GM21529 (cell line): ENCODE measurements at regions not wholly inside any gene's neighbourhood (a gene's known extent, or its start where the extent isn't known, plus 50 kb on each side); places are given as distances from the start of the nearest gene placed in this dataset.
"Not testable (repeated sequence)": the region's sequence is repeated elsewhere in the genome, so short reads cannot be mapped to it uniquely, and the experiment has no call there.

Experiments
- ATAC-seq: cut with Tn5 transposase; IDR thresholded peaks from one replicate; pipeline ENCODE4 v1.9.1; 2021; ENCODE audit not compliant: unreplicated experiment

- no peak for ATAC-seq
Measured at GRCh38 chr7:152949253-152949652, 189.7 kb downstream of the ACTR3B start.

GRCh38 chr7:152949790-152950189 is 190.2 kb downstream of the ACTR3B start:
- ATAC-seq, result no peak

- ATAC-seq, result no peak
Measured at GRCh38 chr7:152956006-152956405, 196.5 kb downstream of the ACTR3B start.

GRCh38 chr7:152959610-152960009 is 200.1 kb downstream of the ACTR3B start:
- ATAC-seq, result no peak

- ATAC-seq, result not testable (repeated sequence)
Measured at GRCh38 chr7:152961796-152962195, 202.2 kb downstream of the ACTR3B start.

GRCh38 chr7:152966189-152966588 is 206.6 kb downstream of the ACTR3B start:
- ATAC-seq, result no peak

- no peak for ATAC-seq
Measured at GRCh38 chr7:152967958-152968357, 208.4 kb downstream of the ACTR3B start.

GRCh38 chr7:152968514-152968913 is 209.0 kb downstream of the ACTR3B start:
- ATAC-seq, result no peak

GRCh38 chr7:152969335-152969734 is 209.8 kb downstream of the ACTR3B start:
- no peak for ATAC-seq

- no peak for ATAC-seq
Measured at GRCh38 chr7:152969839-152970238, 210.3 kb downstream of the ACTR3B start.

- no peak for ATAC-seq
Measured at GRCh38 chr7:152970481-152970880, 210.9 kb downstream of the ACTR3B start.

- no peak for ATAC-seq
Measured at GRCh38 chr7:152974577-152974976, 215.0 kb downstream of the ACTR3B start.

- ATAC-seq, result no peak
Measured at GRCh38 chr7:152975076-152975475, 215.5 kb downstream of the ACTR3B start.

- ATAC-seq, result no peak
Measured at GRCh38 chr7:152979376-152979775, 219.8 kb downstream of the ACTR3B start.

GRCh38 chr7:152984421-152984820 is 224.9 kb downstream of the ACTR3B start:
- no peak for ATAC-seq

GRCh38 chr7:152986376-152986775 is 226.8 kb downstream of the ACTR3B start:
- no peak for ATAC-seq

- no peak for ATAC-seq
Measured at GRCh38 chr7:152987656-152988055, 228.1 kb downstream of the ACTR3B start.

GRCh38 chr7:152989889-152990380 is 230.4 kb downstream of the ACTR3B start:
- no peak for ATAC-seq

- no peak for ATAC-seq
Measured at GRCh38 chr7:152998420-152998819, 238.9 kb downstream of the ACTR3B start.

GRCh38 chr7:153002115-153002514 is 242.6 kb downstream of the ACTR3B start:
- no peak for ATAC-seq

- ATAC-seq, result no peak
Measured at GRCh38 chr7:153002572-153002971, 243.0 kb downstream of the ACTR3B start.

- ATAC-seq, result no peak
Measured at GRCh38 chr7:153004341-153004740, 244.8 kb downstream of the ACTR3B start.

- no peak for ATAC-seq
Measured at GRCh38 chr7:153005750-153006435, 246.3 kb downstream of the ACTR3B start.
